ENCODE measurements at regions not wholly inside any gene's neighbourhood (a gene's known extent, or its start where the extent isn't known, plus 50 kb on each side); places are given as distances from the start of the nearest gene placed in this dataset.

DNA sequence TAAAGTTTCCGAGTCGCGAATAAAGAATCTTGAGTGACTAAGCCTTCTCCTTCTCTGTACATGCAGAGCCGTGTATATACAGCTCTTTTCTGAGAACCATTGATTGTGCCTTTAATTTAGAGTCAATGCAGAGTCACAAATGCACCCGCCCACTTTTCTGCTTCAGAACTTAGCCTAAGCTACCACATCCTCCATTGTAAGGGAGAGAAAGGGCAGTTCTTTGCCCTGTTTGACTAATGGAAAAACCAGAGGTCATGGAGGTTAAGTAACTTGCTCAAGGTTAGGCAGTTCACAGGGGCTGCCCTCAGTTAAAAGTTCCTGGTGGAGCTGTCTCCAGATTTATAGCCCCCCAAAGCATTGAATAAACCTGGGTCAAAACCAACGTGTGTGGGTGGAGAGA lies 139.6 kb downstream of the TOMM20 start:
- TF ChIP-seq, protein P1, sequence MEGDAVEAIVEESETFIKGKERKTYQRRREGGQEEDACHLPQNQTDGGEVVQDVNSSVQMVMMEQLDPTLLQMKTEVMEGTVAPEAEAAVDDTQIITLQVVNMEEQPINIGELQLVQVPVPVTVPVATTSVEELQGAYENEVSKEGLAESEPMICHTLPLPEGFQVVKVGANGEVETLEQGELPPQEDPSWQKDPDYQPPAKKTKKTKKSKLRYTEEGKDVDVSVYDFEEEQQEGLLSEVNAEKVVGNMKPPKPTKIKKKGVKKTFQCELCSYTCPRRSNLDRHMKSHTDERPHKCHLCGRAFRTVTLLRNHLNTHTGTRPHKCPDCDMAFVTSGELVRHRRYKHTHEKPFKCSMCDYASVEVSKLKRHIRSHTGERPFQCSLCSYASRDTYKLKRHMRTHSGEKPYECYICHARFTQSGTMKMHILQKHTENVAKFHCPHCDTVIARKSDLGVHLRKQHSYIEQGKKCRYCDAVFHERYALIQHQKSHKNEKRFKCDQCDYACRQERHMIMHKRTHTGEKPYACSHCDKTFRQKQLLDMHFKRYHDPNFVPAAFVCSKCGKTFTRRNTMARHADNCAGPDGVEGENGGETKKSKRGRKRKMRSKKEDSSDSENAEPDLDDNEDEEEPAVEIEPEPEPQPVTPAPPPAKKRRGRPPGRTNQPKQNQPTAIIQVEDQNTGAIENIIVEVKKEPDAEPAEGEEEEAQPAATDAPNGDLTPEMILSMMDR (IDR thresholded peaks at IDR 0.05), result no peak
- no peak for TF ChIP-seq EZH2 (IDR thresholded peaks at IDR 0.05; ENCODE audit: borderline replicate concordance, insufficient read depth, low read depth, low read length, poor library complexity, severe bottlenecking)
